IMR-90 (cell line): ENCODE measurements at regions not wholly inside any gene's neighbourhood (a gene's known extent, or its start where the extent isn't known, plus 50 kb on each side); places are given as distances from the start of the nearest gene placed in this dataset.
A peak's percentile ranks its signal among the peaks of the same experiment; 100 is the strongest.

Experiments
- ATAC-seq: fragments of 200-7000 bp; cut with Tn5 transposase; 2 replicates; pipeline ENCODE4 v1.9.1; 2020; ENCODE audit warnings: low read depth, mild to moderate bottlenecking, moderate library complexity
- BruUV-seq: library from RNA; stranded (reverse); fragments of 400-500 nt; replicated peaks from 2 replicates; lab custom pipeline; 2021; lab: Mats Ljungman, UMichigan
- CTCF ChIA-PET: fragments of 300-600 bp; formaldehyde crosslinking; extraction: SDS; loops from one replicate; lab custom pipeline; 2021; ENCODE audit warnings: antibody characterized with exemption; lab: Yijun Ruan, JAX
- POLR2A ChIA-PET: fragments of 300-600 bp; sonication (Branson Sonifier 250); formaldehyde crosslinking; loops from one replicate; lab custom pipeline; 2022; ENCODE audit warnings: antibody characterized with exemption; ENCODE audit not compliant: unreplicated experiment; lab: Charles Lee
- DNase-seq: peaks from one replicate; pipeline ENCODE4 v3.0.0; 2013
- H2AFZ ChIP-seq: replicated peaks from 2 replicates; pipeline ENCODE3; 2013; ENCODE audit warnings: low read length, mild to moderate bottlenecking; ENCODE audit not compliant: poor library complexity
- H2AK5ac ChIP-seq: 2 replicates; pipeline ENCODE4 v1.6.1; 2013; ENCODE audit warnings: low read depth, low read length, inconsistent platforms
- H2AK9ac ChIP-seq: replicated peaks from 2 replicates; pipeline ENCODE3; 2013; ENCODE audit warnings: mild to moderate bottlenecking, low read depth, low read length, moderate library complexity; ENCODE audit not compliant: poor library complexity
- H2BK120ac ChIP-seq: 2 replicates; pipeline ENCODE4 v1.6.1; 2013; ENCODE audit warnings: low read depth, low read length, inconsistent platforms
- H2BK15ac ChIP-seq: 3 replicates; pipeline ENCODE4 v1.6.1; 2013; ENCODE audit warnings: low read depth, low read length, inconsistent platforms
- H2BK20ac ChIP-seq: 2 replicates; pipeline ENCODE4 v1.6.1; 2013; ENCODE audit warnings: low read depth, mild to moderate bottlenecking, inconsistent platforms, low read length, moderate library complexity
- H2BK5ac ChIP-seq: 2 replicates; pipeline ENCODE4 v1.6.1; 2013; ENCODE audit warnings: mild to moderate bottlenecking, low read depth, low read length, inconsistent platforms; ENCODE audit not compliant: poor library complexity, severe bottlenecking
- H3K14ac ChIP-seq: replicated peaks from 2 replicates; pipeline ENCODE4 v1.6.1; 2013; ENCODE audit warnings: low read depth, low read length, inconsistent platforms
- H3K18ac ChIP-seq: 2 replicates; pipeline ENCODE4 v1.6.1; 2013; ENCODE audit warnings: low read depth, low read length, control low read depth
- H3K23ac ChIP-seq: 2 replicates; pipeline ENCODE4 v1.6.1; 2013; ENCODE audit warnings: low read depth, low read length, inconsistent platforms
- H3K27ac ChIP-seq: 2 replicates; pipeline ENCODE4 v1.5.1; 2013; ENCODE audit warnings: mild to moderate bottlenecking, control low read depth, low read length; ENCODE audit not compliant: insufficient read depth
- H3K27me3 ChIP-seq: 2 replicates; pipeline ENCODE4 v1.6.1; 2013; ENCODE audit warnings: low read length; ENCODE audit not compliant: control insufficient read depth, insufficient read depth
- H3K36me3 ChIP-seq: 2 replicates; pipeline ENCODE4 v1.6.1; 2013; ENCODE audit warnings: low read length, mixed read lengths; ENCODE audit not compliant: control insufficient read depth, insufficient read depth
- H3K4ac ChIP-seq: 2 replicates; pipeline ENCODE4 v1.6.1; 2013; ENCODE audit warnings: low read depth, low read length, inconsistent platforms
- H3K4me1 ChIP-seq: 2 replicates; pipeline ENCODE4 v1.6.1; 2013; ENCODE audit warnings: low read length, mixed read lengths; ENCODE audit not compliant: control insufficient read depth, insufficient read depth
- H3K4me2 ChIP-seq: 2 replicates; pipeline ENCODE4 v1.6.1; 2013; ENCODE audit warnings: low read depth, mild to moderate bottlenecking, control low read depth, low read length, moderate library complexity
- H3K4me3 ChIP-seq: 2 replicates; pipeline ENCODE4 v1.5.1; 2013; ENCODE audit warnings: low read depth, mild to moderate bottlenecking, control low read depth, low read length, moderate library complexity; ENCODE audit not compliant: insufficient read depth
- H3K56ac ChIP-seq: 2 replicates; pipeline ENCODE4 v1.6.1; 2013; ENCODE audit warnings: low read length, inconsistent platforms; ENCODE audit not compliant: insufficient read depth; ENCODE audit errors: extremely low read depth
- H3K79me1 ChIP-seq, 2 experiments: 2 replicates each; pipeline ENCODE4 v1.6.1; 2013; ENCODE audit warnings: low read length in 2 of 2, inconsistent platforms in 1 of 2, low read depth in 1 of 2
- H3K9ac ChIP-seq: 2 replicates; pipeline ENCODE4 v1.6.1; 2013; ENCODE audit warnings: low read depth, low read length, control low read depth
- H3K9me1 ChIP-seq: 2 replicates; pipeline ENCODE4 v1.6.1; 2013; ENCODE audit warnings: low read length, inconsistent platforms; ENCODE audit not compliant: insufficient read depth
- H3K9me3 ChIP-seq: 2 replicates; pipeline ENCODE4 v1.6.1; 2013; ENCODE audit warnings: low read length; ENCODE audit not compliant: control insufficient read depth, insufficient read depth
- H4K20me1 ChIP-seq: 2 replicates; pipeline ENCODE4 v1.6.1; 2013; ENCODE audit warnings: low read length, inconsistent platforms; ENCODE audit not compliant: insufficient read depth
- H4K5ac ChIP-seq: 2 replicates; pipeline ENCODE4 v1.6.1; 2013; ENCODE audit warnings: mild to moderate bottlenecking, low read depth, low read length, control low read depth
- H4K8ac ChIP-seq, 2 experiments: 2 replicates each; pipeline ENCODE4 v1.6.1; 2013; ENCODE audit warnings: low read depth in 2 of 2, low read length in 2 of 2, control low read depth in 1 of 2, inconsistent platforms in 1 of 2
- H4K91ac ChIP-seq: 2 replicates; pipeline ENCODE4 v1.6.1; 2013; ENCODE audit warnings: low read depth, low read length, inconsistent platforms; ENCODE audit not compliant: insufficient read depth
- BHLHE40 ChIP-seq: fragments of 150-350 bp; IDR thresholded peaks from 2 replicates; pipeline ENCODE4 v1.6.1; 2016; ENCODE audit warnings: mild to moderate bottlenecking, low read depth, low read length
- FOS ChIP-seq: fragments of 150-350 bp; IDR thresholded peaks from 2 replicates; pipeline ENCODE4 v1.6.1; 2016; ENCODE audit warnings: low read depth, low read length
- MAFK ChIP-seq: IDR thresholded peaks from 2 replicates; pipeline ENCODE4 v1.6.1; 2012; ENCODE audit warnings: low read depth, low read length, improper control_type of control experiment
- NFE2L2 ChIP-seq: fragments of 150-350 bp; IDR thresholded peaks from 2 replicates; pipeline ENCODE4 v1.6.1; 2016; ENCODE audit warnings: low read depth, mild to moderate bottlenecking, low read length
- WGBS, 2 experiments: methylation state at CpG; one replicate each; pipeline versions ENCODE4 v1.1.5 to v1.1.7; 2013; ENCODE audit warnings: missing lambda C conversion rate in 2 of 2; ENCODE audit not compliant: insufficient read length in 1 of 2; ENCODE audit errors: extremely low coverage in 2 of 2; 5-methylcytosine and 5-hydroxymethylcytosine counted together
- dilution Hi-C: fragments of 300-500 bp; cut with HindIII; formaldehyde crosslinking; loops from one replicate; pipeline ENCODE4 v1.14.3; 2018; ENCODE audit warnings: low sequenced_read_pairs; ENCODE audit not compliant: unreplicated experiment
- in situ Hi-C: fragments of 300-500 bp; cut with MboI; formaldehyde crosslinking; loops from 3 replicates; pipeline ENCODE4 v1.14.3; 2019; ENCODE audit warnings: low sequenced_read_pairs, inconsistent platforms, mixed read lengths
- intact Hi-C: fragments of 100-400 bp; cut with micrococcal nuclease; formaldehyde crosslinking; loops from 2 replicates; pipeline ENCODE4 v1.10.0; 2022
- TF ChIP-seq, protein P1 (sequence below): conservative IDR thresholded peaks from 2 replicates; pipeline ENCODE4 v1.5.1; 2012; ENCODE audit warnings: mild to moderate bottlenecking, low read depth, low read length, improper control_type of control experiment

DNA sequence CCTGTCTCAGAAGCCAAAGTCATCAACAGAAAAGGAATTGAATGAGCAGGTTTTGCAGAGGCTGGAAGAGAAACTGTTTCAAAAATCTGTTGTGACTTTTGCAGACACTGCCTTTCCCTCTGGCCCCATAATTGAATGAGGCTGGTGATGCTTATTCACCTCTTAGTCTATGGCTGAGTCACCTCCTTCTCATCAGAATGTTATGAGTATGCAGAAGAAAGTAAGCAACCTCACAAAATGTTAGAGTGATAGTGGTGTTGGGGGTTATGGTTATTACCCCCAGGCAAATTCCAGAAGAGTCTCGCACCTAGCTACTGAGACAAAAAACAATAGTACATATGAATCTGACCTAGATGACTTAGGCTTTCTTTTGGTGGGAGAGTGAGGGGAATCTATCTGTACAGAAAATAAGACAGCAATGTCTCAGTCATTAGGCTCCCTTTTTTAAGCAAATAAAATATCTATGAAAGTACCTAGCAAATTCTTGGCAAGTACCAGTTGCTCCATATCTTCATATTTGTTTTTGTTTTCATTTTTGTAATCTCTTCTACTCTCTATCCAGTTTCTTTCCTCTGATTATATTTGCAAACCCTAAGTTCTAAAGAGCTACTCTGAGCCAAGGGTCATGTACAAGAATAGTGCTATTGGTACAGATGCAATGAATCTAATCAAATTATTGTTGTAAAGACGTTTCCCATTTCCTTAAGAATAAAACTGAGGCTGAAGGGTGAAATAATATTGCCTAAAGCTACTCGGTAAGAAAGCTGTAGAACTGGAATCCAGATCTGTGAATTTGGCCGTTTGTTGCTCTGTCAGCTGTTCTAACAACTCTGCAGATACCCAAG, 498.1 kb upstream of the TNC start:
- ChIA-PET POLR2A (no interaction called here), CTCF (interaction anchor here (0.9 to 1.7 kb wide), 2 partner anchors 9 to 22 kb away, joined by 3 to 4 read pairs; no protein-coding TSS in a partner anchor)
- H3K18ac ChIP-seq = peak overlapping the region; percentile 98
- H3K27ac ChIP-seq = peak overlapping the region; percentile 97
- peak overlapping the region; percentile 90 to 92; a peak in 3 of 4 replicates for H4K8ac ChIP-seq
- no peaks in the 10 kb centered on the region for H3K27me3 ChIP-seq
- ATAC-seq = peak; percentile 96
- WGBS, 2 experiments = 83% methylated on average over 1 of the region's 4 CpGs; no CpG with 5 or more reads in 1 of the 2 experiments
- H3K9ac ChIP-seq = peak overlapping the region; percentile 62
- peak overlapping the region; percentile 95 for H3K56ac ChIP-seq
- peaks cover 20% of the 10 kb centered on the region for H3K4me1 ChIP-seq
- peak overlapping the region; percentile 15 for H2AFZ ChIP-seq
- intact Hi-C loops = loop anchor here (5.0 kb wide), 1 partner anchor 36 kb away; no protein-coding TSS in a partner anchor
- no peak overlapping the region for H3K4me3 ChIP-seq
- H4K91ac ChIP-seq = peak overlapping the region; percentile 98
- peak overlapping the region; percentile 96 for H2BK20ac ChIP-seq
- peak overlapping the region; percentile 68 for H3K4me2 ChIP-seq
- peak overlapping the region; percentile 97; the same call in 1 of the 2 replicates for H3K23ac ChIP-seq
- H3K36me3 ChIP-seq = no peaks in the 10 kb centered on the region
- H2AK5ac ChIP-seq = peak overlapping the region; percentile 88; the same call in 1 of the 2 replicates
- no peak overlapping the region for H2AK9ac ChIP-seq
- peak overlapping the region; percentile 92 for H3K14ac ChIP-seq
- peak overlapping the region; percentile 98 for H3K4ac ChIP-seq
- H3K9me3 ChIP-seq = no peaks in the 10 kb centered on the region; the same call in 1 of the 2 replicates
- TF ChIP-seq MAFK = peak; percentile 44; the same call in 1 of the 2 replicates
- TF ChIP-seq NFE2L2 = peak; percentile 69; the same call in 1 of the 2 replicates
- peak; percentile 98 for TF ChIP-seq FOS
- TF ChIP-seq, protein P1, sequence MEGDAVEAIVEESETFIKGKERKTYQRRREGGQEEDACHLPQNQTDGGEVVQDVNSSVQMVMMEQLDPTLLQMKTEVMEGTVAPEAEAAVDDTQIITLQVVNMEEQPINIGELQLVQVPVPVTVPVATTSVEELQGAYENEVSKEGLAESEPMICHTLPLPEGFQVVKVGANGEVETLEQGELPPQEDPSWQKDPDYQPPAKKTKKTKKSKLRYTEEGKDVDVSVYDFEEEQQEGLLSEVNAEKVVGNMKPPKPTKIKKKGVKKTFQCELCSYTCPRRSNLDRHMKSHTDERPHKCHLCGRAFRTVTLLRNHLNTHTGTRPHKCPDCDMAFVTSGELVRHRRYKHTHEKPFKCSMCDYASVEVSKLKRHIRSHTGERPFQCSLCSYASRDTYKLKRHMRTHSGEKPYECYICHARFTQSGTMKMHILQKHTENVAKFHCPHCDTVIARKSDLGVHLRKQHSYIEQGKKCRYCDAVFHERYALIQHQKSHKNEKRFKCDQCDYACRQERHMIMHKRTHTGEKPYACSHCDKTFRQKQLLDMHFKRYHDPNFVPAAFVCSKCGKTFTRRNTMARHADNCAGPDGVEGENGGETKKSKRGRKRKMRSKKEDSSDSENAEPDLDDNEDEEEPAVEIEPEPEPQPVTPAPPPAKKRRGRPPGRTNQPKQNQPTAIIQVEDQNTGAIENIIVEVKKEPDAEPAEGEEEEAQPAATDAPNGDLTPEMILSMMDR = no peak
- TF ChIP-seq BHLHE40 = peak; percentile 36; the same call in 1 of the 2 replicates
- DNase-seq = peak; percentile 96
- no TSS peak for BruUV-seq
- peak overlapping the region; percentile 90 for H2BK15ac ChIP-seq
- H3K79me1 ChIP-seq = no peaks in the 10 kb centered on the region
- peak overlapping the region; percentile 97 for H2BK120ac ChIP-seq
- H4K20me1 ChIP-seq = no peaks in the 10 kb centered on the region
- in situ Hi-C loops = no loop called here
- dilution Hi-C loops = no loop called here
- peak overlapping the region; percentile 96 for H2BK5ac ChIP-seq
- peak overlapping the region; percentile 97 for H4K5ac ChIP-seq
- peaks cover 10% of the 10 kb centered on the region for H3K9me1 ChIP-seq
